Muscle of back (tissue), 3 donors: ENCODE measurements at regions not wholly inside any gene's neighbourhood (a gene's known extent, or its start where the extent isn't known, plus 50 kb on each side); places are given as distances from the start of the nearest gene placed in this dataset.
"Not testable (repeated sequence)": the region's sequence is repeated elsewhere in the genome, so short reads cannot be mapped to it uniquely, and the experiment has no call there.

Experiments used
- DNase-seq, 3 donors: peaks; one replicate each; pipeline versions ENCODE4 v3.0.0 to v3.0.0-alpha.2; 2013

- DNase-seq, result not testable (repeated sequence)
Measured at GRCh38 chrY:3368459-3368858, 210.4 kb upstream of the TGIF2LY start.

- not testable (repeated sequence) for DNase-seq
Measured at GRCh38 chrY:3391508-3391907, 187.4 kb upstream of the TGIF2LY start.

- DNase-seq, result not testable (repeated sequence)
Measured at GRCh38 chrY:3404241-3404640, 174.6 kb upstream of the TGIF2LY start.

GRCh38 chrY:3405585-3405984 is 173.3 kb upstream of the TGIF2LY start:
- peak in 2 of 3 donors; percentile 0 to 2 for DNase-seq

- DNase-seq, result not testable (repeated sequence)
Measured at GRCh38 chrY:3406896-3407452, 171.9 kb upstream of the TGIF2LY start.

GRCh38 chrY:3410322-3410892 is 168.5 kb upstream of the TGIF2LY start:
- DNase-seq, result not testable (repeated sequence)
